GM19397 (cell line): ENCODE measurements at regions not wholly inside any gene's neighbourhood (a gene's known extent, or its start where the extent isn't known, plus 50 kb on each side); places are given as distances from the start of the nearest gene placed in this dataset.
"Not testable (repeated sequence)": the region's sequence is repeated elsewhere in the genome, so short reads cannot be mapped to it uniquely, and the experiment has no call there.

Experiments
- ATAC-seq: cut with Tn5 transposase; IDR thresholded peaks from one replicate; pipeline ENCODE4 v1.9.1; 2021; ENCODE audit warnings: mild to moderate bottlenecking, moderate library complexity; ENCODE audit not compliant: unreplicated experiment

- no peak for ATAC-seq
Measured at GRCh38 chr16:66176731-66177130, 189.8 kb upstream of the CDH5 start.

DNA sequence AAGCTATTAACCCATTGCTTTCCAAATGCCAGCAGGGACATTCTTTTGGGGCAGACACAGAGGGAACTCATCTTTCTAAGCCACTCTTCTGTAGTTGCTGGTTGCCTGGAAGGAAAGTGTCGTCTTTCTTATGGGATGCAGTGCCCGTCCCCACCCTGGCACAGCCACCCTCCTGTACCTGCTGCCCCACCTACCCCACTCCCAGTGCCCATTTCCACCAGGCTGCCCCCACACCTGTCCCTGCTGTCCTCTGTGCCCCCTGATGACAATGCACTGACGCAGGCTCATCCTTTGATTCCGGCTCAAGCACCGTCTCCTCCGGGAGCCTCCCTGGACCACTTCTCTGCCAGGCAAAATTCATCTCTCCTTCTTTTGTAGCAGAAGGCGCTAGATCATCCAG is 190.4 kb upstream of the CDH5 start:
- no peak for ATAC-seq

DNA sequence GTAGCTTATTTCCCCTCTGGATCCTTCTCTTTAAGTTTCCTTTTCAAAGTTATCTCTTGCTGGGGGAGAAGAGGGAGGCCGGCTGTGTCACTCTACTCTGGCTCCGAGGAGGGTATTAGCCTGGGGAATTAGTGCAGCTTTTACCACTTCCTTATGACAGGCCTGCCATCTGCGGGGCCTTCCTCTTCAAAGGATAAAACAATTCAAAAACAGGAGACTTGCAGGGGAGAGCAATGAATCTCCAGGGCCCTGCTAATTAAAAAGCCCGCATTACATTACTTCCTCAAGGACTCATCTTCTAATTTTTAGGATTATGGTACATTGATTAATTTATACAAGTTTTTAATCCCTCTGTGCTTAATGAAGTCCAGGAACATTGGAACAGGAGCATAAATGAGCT is 190.9 kb upstream of the CDH5 start:
- ATAC-seq, result no peak

DNA sequence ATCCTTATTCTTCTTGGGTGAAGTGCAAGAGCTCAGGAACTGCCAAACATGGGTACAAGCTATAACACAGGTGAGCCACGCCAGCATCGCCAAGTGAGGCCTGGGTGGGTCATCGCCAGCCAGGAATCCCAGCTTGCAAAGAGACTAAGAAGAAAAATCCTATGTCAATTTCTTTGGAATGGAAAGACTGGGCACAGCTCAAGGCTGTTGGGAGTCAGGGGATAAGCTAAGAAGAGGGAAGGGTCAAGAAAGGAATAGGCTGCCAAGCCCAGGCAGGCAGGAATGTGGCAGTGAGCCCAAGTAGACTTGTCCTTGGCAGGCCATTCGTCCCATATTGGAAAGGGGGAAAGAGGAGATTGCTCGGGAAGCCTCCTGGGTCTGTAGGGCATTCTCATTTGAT is 191.4 kb upstream of the CDH5 start:
- ATAC-seq, result no peak

- ATAC-seq, result not testable (repeated sequence)
Measured at GRCh38 chr16:66173796-66174195, 192.7 kb upstream of the CDH5 start.

DNA sequence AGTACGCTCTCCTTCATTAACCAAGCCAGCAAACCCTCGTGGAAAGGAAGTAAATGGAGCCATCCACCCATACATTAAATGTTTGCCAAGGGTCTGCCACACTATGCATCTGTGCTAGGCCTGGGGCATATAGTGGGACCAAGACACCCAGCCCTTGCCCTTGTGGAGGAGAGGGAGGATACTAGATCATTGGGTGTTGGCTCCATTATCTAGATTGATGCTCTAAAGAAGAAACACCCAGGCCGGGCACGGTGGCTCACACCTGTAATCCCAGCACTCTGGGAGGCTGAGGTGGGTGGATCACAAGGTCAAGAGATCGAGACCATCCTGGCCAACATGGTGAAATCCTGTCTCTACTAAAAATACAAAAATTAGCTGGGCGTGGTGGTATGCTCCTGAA is 193.3 kb upstream of the CDH5 start:
- ATAC-seq, result not testable (repeated sequence)

DNA sequence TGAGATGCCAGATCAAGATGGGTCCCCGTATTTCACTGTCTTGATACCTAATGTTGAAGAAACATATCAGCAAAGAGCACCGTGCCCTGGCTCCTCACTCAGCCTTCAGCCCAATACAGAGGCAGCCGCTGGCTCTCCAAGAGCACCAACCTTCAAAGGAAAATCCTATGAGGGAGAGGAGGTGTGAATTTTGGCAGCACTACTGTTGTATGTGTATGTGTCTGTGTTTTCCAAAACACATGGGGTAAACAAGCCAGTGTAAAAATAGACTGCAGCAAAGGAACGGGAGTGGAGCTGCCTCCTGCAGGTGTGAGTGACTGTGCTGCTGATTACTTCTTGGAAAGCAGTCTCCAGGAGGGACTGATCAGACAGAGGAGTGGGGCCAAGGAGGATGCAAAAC is 194.0 kb upstream of the CDH5 start:
- no peak for ATAC-seq

DNA sequence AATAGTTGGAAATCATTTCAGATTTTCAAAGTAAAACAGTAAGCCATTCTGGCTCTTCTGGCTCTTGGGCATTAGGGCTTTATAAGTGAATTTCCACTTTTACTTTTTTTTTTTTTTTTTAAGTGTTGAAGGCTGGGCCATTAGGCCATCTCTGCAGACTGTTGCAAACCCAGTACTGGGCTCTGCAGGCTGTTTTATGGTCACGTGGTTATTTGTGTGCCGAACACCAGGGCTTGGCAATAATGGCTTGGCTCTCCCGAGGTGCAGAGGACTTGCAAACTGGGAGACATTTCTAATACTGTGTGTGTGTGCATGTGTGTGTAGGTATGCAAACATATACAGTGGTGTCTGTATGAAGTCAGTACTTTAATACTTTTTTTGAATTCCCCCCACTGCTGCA is 194.9 kb upstream of the CDH5 start:
- no peak for ATAC-seq

- ATAC-seq, result no peak
Measured at GRCh38 chr16:66170989-66171388, 195.5 kb upstream of the CDH5 start.

DNA sequence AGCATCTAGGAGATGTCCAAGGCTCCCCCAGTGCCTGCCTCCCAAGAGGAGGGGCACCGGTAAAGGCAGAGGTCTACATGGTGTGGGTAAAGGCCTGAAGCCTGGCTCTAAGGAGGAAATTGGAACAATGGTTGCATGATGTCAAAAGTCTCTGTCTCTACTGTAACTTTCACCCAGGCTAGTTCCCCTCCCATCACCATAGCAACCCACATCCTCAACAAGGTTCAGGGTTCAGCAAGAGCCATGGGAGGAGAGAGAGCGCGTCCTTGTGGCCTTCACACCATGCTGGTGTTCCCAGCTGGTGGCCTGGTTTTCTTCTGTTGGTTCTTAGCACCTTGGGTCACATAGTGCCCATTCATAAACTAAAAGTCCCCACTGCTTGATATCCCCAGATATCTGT is 196.7 kb upstream of the CDH5 start:
- no peak for ATAC-seq

- no peak for ATAC-seq
Measured at GRCh38 chr16:66168777-66169176, 197.7 kb upstream of the CDH5 start.

- ATAC-seq, result no peak
Measured at GRCh38 chr16:66167564-66168291, 198.8 kb upstream of the CDH5 start.

- no peak for ATAC-seq
Measured at GRCh38 chr16:66166490-66166889, 200.0 kb upstream of the CDH5 start.

DNA sequence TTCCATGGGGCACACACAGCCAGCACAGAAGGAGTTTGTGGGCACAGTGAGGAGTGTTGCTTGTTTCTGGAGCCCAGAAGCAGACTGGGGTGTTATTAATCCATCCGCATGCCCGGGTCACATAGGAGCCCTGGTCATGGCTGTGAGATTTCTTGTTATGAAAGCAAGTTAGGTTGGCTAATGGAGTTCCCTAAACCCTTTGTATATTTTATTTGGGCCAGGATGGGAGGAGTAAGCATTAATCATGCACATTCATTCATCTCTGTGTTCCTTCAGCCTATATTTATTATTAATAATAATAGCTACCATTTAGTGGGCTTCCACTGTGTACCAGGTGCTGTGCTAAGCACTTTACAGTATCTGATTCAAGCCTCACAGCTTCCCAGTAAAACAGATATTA is 200.6 kb upstream of the CDH5 start:
- no peak for ATAC-seq

DNA sequence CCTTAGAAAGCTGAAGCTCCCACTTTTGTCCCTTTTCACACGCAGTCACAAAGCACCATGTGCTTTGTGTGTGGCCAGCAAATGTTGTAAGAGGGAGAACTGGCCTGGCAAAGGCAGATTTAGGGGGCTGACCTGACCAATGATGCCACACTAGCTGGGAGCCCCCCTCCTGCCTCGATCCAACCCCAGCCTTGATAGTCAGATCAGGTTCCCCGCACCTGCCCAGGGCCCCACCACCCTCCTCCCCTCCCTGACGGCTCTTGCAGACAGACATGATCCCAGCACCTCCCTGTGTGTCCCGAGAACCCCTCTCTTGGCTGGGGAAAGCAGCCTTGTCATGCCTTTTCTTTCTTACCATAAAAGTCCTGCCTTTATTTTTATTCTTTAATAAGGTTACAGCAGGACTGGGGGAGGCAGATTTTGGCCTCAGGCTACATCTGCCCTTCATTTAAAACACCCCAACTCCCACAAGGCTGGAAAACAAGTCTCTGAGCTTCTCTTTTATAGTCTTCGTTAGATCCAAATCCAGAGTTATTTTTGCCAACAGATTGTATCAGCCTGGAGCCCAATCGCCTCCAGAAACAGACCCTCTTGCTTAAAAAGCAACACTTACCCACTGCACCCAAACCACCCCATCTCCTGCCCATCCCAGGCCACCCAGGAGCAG is 201.8 kb upstream of the CDH5 start:
- no peak for ATAC-seq

DNA sequence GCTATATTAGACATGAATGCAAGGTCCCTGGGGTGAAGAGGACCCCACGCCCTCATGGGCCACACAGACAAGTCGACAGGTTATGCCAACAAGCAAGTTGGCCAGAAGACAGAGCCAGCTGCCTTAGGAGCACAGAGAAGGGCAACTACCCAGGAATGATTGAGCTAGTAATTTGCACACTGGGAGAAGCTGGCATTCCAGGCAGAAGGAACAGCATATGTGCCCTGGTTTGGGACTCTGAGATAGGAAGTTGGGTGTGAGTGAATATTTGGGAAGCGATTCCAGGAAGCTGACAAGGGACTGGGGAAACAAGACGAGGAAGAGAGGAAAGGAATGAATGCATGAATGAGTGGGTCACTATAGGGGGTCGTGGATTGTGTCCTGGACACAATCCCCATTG is 203.7 kb upstream of the CDH5 start:
- ATAC-seq, result no peak

DNA sequence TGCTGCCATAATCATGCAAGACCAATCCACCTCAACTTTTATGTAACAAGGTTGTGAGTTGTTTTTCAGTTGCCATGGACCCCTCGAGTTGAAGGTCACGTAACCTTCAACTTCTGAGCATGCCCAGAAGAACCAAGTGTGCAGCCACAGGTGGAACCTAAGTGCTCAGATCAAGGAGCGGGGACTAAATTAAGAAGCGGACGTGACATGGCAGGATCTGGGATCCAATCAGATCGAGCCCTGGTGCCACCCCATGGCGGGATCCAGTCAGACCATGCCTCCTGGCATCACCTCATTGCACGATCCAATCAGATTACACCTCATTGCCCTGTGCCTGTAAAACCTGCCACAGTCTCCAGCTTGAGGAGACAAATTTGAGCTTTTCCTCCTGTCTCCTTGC is 204.5 kb upstream of the CDH5 start:
- ATAC-seq, result no peak

DNA sequence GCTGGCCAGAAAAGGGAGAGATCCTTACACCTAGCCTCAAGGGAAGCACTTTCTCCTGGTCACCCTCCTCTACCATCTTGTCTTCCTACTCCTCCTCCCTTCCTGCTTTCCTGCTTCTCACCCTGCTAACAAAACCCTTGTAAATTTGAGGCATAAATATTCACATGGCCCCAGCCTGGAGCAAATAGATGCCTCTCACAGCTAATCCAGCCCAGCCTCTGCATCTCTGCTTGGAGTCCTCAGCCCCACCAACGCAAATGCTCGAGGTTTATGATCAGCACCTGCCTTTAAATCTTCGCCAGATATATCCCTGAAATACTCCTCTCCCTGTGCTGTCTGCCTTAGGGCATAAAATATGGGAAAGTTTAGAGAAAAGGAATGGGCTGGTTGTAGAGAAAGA is 205.2 kb upstream of the CDH5 start:
- no peak for ATAC-seq

GRCh38 chr16:66159987-66160386 is 206.5 kb upstream of the CDH5 start:
- no peak for ATAC-seq

GRCh38 chr16:66156538-66156937 is 210.0 kb upstream of the CDH5 start:
- ATAC-seq, result no peak

GRCh38 chr16:66155933-66156332 is 210.6 kb upstream of the CDH5 start:
- ATAC-seq, result no peak

- ATAC-seq, result no peak
Measured at GRCh38 chr16:66154801-66155200, 211.7 kb upstream of the CDH5 start.
